HG03521 (cell line): ENCODE measurements at regions not wholly inside any gene's neighbourhood (a gene's known extent, or its start where the extent isn't known, plus 50 kb on each side); places are given as distances from the start of the nearest gene placed in this dataset.

Experiments
- ATAC-seq: cut with Tn5 transposase; IDR thresholded peaks from one replicate; pipeline ENCODE4 v1.9.1; 2021; ENCODE audit warnings: mild to moderate bottlenecking, moderate library complexity; ENCODE audit not compliant: unreplicated experiment

DNA sequence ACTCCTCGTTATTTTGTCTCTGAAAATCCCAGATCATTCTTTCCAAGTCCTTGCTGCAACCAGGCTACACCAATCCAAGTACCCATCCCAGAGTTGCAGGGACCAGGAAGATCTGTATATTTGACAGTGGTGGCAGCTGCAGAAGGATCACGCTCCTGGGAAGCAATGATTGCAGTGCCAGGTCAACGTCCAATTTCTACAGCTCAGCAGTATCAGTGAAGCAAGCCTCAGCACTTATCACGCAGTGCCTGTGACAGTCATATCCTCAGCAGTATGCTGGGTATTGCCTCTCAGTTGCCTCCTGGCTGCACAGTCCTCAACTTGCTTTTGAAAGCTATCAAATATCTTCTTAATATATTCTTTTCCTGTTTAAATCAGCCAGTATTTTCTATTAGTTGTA lies 66.7 kb downstream of the BARHL2 start:
- no peak for ATAC-seq

DNA sequence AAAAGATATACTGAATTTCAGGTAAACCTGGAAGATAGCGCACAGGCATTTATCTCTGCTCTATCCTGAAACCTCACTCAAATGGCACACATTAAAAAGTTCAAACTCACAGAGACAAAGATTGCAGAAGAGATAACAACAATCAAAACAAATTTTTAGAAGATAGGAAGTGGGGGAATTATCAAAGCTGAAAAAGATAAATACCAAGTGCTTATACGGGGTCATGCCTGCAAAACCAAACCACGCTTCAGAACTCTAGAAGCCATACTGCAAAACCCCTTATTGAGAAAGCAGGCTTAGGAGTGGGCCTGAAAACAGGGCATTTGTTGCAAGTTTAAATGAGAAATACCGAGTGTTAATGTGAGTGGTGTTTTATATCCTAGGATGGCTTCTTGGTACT lies 76.8 kb downstream of the BARHL2 start:
- no peak for ATAC-seq

- no peak for ATAC-seq
These were observed 94.4 kb downstream of the BARHL2 start for GRCh38 chr1:90622666-90623065.

GRCh38 chr1:90621986-90622385 lies 95.1 kb downstream of the BARHL2 start:
- ATAC-seq, result no peak

DNA sequence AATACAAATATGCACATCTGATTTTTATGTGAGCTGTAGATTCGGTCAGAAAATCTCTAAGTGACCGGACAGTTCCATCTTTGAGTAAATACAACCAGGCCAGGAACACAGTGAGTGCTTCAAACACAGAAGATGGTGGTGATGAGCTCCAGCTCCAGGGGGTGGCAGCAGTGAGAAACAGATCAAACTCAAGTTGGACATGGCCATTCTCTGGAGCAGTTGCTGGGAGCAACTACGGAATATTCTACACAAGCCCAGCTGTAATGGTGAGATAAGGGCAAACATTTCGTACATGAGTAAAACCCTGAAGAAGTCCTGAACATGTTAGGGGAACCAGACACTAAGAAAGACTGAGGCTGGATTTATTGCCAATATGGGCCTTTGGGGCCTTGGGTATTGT lies 100.7 kb downstream of the BARHL2 start:
- no peak for ATAC-seq

DNA sequence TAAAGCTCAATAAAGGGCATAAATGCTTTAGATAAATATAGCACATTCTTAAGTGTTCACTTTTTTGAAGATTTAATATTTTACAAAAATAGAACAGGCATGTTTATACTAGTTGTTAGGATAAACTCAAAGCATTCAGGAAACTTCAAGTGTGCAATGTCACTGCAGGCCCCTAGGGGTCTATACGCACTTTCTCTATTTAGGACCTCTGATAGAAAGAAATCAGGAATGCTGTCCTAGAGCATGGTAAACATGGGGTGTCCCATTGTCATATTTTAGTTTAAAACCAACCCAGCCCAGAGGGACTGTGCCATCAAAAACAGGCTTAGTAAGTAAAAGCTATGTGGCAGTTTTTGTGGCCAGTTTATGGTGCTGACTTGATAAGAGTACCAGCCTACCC lies 102.2 kb downstream of the BARHL2 start:
- no peak for ATAC-seq

- ATAC-seq, result no peak
These were observed 103.7 kb downstream of the BARHL2 start for GRCh38 chr1:90613371-90613770.

DNA sequence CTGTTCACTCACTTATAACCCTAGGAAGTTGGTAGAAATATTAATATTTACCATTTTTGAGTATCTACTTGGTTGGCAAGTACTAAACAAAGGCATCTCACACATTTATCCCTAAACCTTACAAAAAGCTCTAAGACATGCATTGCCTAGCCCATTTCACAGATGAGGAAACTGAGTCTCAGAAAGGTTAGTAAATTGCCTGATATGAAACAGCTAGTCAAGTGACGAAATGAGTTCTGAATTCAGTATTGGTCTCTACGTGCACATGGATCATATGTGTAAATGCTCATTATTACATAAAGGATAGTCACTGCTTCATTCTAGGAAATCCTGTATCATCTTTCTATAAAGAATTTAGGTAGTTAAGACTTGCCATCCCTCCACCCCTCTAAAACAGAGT lies 105.1 kb downstream of the BARHL2 start:
- no peak for ATAC-seq

GRCh38 chr1:90607736-90608135 lies 109.4 kb downstream of the BARHL2 start:
- no peak for ATAC-seq

DNA sequence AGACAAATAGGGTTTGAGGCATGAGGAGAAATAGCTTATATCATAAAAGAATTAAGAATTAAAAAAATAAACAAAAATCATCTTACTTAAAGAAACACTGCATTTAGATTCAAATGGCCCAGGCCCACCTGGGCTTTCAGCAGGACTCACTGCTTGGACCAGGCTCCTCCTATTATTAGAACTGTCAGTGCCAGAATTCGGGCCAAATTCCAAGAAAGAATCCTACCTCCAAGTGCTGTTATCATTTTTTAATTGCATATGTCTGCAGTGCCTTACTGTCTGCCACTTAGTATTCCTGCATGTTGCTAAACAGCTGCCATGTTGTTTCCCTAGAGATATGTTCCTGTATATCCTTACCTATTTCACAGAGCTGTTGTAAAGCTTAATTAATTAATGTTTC lies 112.0 kb downstream of the BARHL2 start:
- ATAC-seq, result no peak

- ATAC-seq, result no peak
These were observed 123.8 kb downstream of the BARHL2 start for GRCh38 chr1:90593312-90593711.

GRCh38 chr1:90591970-90592356 lies 125.1 kb downstream of the BARHL2 start:
- no peak for ATAC-seq

GRCh38 chr1:90591355-90591969 lies 125.6 kb downstream of the BARHL2 start:
- ATAC-seq, result no peak

DNA sequence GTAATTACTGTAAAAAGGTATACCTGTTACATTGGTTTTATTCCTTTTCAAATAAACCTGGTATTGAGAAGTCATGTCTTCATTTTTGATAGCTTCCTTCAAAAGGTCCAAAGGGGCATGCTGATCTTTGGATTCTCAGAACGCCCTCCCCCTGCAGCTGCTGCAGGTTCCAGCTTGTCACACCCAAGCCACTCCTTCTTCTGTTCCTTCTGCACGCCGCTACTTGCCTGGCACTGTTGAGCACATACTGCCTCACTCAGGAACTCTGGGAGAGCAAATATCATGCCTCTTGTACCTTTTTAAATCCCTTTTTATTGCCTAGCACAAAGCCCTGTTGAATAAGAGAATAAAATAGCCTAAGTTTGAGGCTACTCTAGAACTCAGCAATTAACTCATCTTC lies 136.9 kb downstream of the BARHL2 start:
- no peak for ATAC-seq

GRCh38 chr1:90579212-90579802 lies 137.8 kb downstream of the BARHL2 start:
- ATAC-seq, result no peak

DNA sequence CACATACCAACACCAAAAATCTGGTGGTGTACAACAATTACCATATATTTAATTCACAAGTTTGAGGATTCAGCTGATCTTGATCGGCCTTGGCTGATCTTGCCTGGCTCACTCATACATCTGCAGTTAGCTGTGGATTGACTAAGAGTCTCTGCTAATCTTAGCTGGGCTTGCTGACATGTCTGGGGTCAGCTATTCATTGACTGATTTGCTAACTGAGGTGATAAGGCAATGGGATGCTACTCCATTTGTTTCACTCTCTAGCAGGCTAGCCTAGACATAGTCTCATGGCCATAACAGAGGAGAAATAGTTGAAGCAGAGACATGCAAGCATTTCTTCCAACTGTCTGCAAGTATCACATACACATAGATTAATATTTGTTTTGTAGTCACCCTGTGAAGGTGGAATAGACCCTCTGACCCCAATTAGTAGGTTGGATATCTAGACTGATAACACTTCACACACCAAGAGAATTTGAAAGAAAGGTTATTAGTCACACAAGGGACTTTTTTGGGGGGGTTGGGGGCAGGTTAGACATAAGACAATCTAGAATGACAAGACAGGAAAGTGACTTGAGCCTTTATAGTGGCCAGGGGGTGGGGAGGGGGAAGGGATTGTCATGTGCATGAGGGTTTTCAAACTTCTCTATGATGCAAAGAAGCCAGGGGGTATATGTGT lies 142.3 kb downstream of the BARHL2 start:
- ATAC-seq, result no peak

DNA sequence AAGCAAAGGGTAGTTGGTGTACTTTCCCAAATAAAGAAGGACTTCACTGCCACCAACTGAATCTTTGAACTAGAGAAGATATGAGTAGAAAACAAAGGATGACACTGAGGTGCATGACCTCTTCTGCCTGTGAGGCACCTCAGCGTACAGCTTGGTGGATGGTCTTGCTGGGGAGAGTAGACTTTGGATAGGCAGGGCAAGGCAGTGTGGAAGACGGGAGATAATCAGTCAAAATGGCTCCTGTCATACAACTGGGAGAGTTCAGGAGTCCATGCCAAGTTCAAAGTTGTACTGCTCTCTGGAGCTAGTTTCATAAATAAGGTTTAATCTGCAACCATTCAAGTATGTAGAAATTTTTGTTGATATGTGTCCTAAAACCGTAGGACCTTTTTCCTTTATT lies 143.4 kb downstream of the BARHL2 start:
- ATAC-seq, result no peak

DNA sequence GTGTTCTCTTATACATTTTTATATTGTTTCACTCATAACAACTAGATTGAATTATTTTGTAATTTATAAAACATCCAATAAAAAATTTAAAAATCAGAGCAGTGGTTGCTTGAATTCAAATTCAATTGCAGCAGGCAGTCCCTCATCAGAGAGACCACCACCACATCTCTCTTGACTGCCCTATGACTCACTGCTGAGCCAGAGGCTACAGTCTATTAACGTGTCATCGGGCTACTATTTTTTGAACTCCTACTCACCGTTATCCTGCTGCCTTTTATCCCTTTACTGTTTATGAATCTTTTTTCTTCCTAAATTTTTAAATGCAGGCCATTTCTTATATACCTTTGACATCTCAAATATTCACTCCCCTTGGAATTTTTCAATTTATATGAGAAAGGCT lies 144.7 kb downstream of the BARHL2 start:
- ATAC-seq, result no peak

DNA sequence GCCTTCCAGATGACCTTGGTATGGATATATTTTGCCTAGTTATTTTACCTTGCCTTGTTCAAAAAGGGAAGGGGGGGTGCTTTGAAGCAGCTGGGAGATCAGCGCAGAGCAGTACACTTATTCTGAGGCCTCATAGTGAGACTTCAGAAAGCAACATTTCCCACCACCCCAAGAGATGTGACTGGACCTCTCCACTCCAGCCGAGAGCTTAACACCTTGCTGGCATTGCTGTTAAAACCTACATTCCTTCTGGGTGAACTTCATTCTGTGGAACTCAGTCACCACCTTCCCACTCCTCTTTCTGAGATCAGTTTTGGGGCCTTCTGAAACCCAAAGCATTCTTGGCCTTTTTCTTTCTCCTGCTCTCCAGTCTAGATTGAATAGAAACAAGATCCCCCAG lies 148.7 kb downstream of the BARHL2 start:
- ATAC-seq, result no peak

DNA sequence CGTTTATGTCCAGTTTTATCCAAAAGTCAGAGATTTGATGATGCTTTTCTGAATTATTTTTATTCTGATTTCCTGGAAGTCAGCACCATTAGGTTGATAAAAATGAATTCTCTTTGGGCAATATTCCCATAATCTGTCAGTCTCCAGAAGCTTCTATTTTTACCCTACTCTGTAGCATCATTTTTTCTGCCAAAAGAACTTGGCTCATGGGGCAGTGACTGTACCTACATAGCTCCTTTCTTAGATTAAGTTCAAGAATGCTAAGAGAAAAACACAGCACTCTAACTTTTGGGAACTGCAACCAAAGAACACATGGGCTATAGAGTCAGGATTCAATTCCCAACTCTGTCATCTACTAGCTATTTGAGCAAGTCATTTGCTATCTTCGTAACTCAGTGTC lies 152.9 kb downstream of the BARHL2 start:
- no peak for ATAC-seq

DNA sequence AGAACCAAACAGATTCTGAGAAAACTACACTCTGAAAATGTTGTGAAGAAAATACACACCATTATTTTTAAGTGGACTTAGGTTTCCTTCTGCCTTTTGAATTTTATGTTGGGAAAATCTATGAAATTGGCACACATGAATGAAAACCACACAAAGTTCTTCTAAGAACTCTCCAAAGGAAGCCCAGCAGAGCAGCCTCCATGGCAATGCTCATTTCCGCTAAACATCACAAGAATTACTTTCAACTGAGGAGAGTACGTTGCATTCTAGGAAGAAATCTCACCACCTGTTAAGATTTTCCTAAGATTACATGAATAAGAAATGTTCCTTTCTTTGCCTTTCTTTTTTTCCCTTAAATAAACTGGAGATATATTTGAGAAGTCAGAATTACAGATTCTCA lies 154.2 kb downstream of the BARHL2 start:
- no peak for ATAC-seq

GRCh38 chr1:90561911-90562310 lies 155.2 kb downstream of the BARHL2 start:
- ATAC-seq, result no peak
